ENCODE measurements at regions not wholly inside any gene's neighbourhood (a gene's known extent, or its start where the extent isn't known, plus 50 kb on each side); places are given as distances from the start of the nearest gene placed in this dataset.

DNA sequence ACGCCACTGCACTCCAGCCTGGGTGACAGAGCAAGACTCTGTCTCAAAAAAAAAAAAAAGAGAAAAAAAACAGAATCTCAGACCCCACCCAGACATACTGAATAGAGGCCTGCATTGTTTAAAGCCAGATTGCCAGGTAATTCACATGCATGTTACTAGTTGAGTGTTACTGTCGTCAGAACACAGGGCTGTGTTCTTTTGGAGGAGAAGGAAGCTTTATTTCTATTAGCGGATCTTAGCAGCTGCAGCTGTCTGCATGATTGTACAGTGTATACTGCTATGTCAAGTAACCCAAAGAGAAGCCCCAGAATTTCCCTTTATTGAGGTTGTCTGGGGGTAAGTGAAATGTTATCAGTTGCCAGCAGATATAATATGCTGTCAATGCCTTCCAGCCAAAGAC is 496.6 kb upstream of the NAALADL2 start:
- Histone ChIP-seq H3K4me2 (ENCODE audit: insufficient read depth, low read length) (no peak overlapping the region), H3K9me3 (replicated peaks; ENCODE audit: control insufficient read depth, insufficient read depth, low read length) (no peaks in the 10 kb centered on the region), H3K9ac (replicated peaks; ENCODE audit: extremely low read depth, insufficient read depth, low read length) (no peak overlapping the region), H3K9me1 (replicated peaks; ENCODE audit: control insufficient read depth, extremely low read depth, insufficient read depth, low read length) (no peaks in the 10 kb centered on the region), H2AFZ (ENCODE audit: low read depth, low read length) (no peak overlapping the region), H4K20me1 (replicated peaks; ENCODE audit: control insufficient read depth, extremely low read depth, insufficient read depth, low read length) (no peaks in the 10 kb centered on the region), H3K4me1 (ENCODE audit: control insufficient read depth, extremely low read depth, insufficient read depth, low read length) (no peaks in the 10 kb centered on the region), H3K27ac (ENCODE audit: insufficient read depth, low read depth, low read length) (no peak overlapping the region), H3K36me3 (ENCODE audit: control insufficient read depth in 2 of 2, extremely low read depth in 1 of 2, insufficient read depth in 2 of 2, low read length in 2 of 2) (no peaks in the 10 kb centered on the region), H3K4me3 (replicated peaks in 1 of 3; ENCODE audit: insufficient read depth in 1 of 3, low read depth in 1 of 3, low read length in 3 of 3) (no peak overlapping the region), H3K27me3 (ENCODE audit: control insufficient read depth in 2 of 2, insufficient read depth in 2 of 2, low read length in 2 of 2) (no peaks in the 10 kb centered on the region), H3K79me2 (ENCODE audit: control insufficient read depth, insufficient read depth, low read length) (no peaks in the 10 kb centered on the region)
- intact Hi-C loops (cut with micrococcal nuclease), result no loop called here
- no TSS peak for BruUV-seq (replicated peaks)
- FAIRE-seq (no peak), DNase-seq (ENCODE audit: low read depth, low spot score) (no peak)
- dilution Hi-C loops (cut with MboI; ENCODE audit: extremely low pct_ligation_motif_present, low sequenced_read_pairs), result no loop called here
- TF ChIP-seq GATA2 (IDR thresholded peaks at IDR 0.05; ENCODE audit: insufficient read depth, insufficient read length, low read depth, low read length), result no peak
- ChIA-PET CTCF (no interaction called here), POLR2A (no interaction called here)

DNA sequence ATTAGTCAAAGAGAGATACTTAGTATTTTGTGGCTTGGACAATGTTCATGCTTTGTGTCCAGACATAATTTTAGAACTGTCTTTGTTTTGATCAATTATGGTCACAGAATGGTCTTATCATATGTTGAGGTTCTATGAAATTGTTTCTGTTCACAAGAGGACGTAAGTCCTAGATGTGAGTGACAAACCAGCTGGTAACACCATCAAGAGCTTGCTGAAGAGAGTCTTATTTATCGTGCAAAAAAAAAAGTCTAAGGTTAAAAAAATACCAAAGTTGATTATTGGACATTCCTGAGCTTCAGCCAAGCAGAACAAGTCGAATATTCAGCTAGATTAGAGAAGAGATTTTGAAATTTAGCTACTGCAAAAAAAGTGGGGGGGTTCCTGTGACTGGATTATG is 495.9 kb upstream of the NAALADL2 start:
- ChIA-PET CTCF (no interaction called here), POLR2A (no interaction called here)
- Histone ChIP-seq H3K79me2 (ENCODE audit: control insufficient read depth, insufficient read depth, low read length) (no peaks in the 10 kb centered on the region), H3K27me3 (ENCODE audit: control insufficient read depth in 2 of 2, insufficient read depth in 2 of 2, low read length in 2 of 2) (no peaks in the 10 kb centered on the region), H3K9ac (replicated peaks; ENCODE audit: extremely low read depth, insufficient read depth, low read length) (no peak overlapping the region), H3K36me3 (ENCODE audit: control insufficient read depth in 2 of 2, extremely low read depth in 1 of 2, insufficient read depth in 2 of 2, low read length in 2 of 2) (no peaks in the 10 kb centered on the region), H3K4me1 (ENCODE audit: control insufficient read depth, extremely low read depth, insufficient read depth, low read length) (no peaks in the 10 kb centered on the region), H3K27ac (ENCODE audit: insufficient read depth, low read depth, low read length) (no peak overlapping the region), H2AFZ (ENCODE audit: low read depth, low read length) (no peak overlapping the region), H3K9me3 (replicated peaks; ENCODE audit: control insufficient read depth, insufficient read depth, low read length) (no peaks in the 10 kb centered on the region), H4K20me1 (replicated peaks; ENCODE audit: control insufficient read depth, extremely low read depth, insufficient read depth, low read length) (no peaks in the 10 kb centered on the region), H3K4me2 (ENCODE audit: insufficient read depth, low read length) (no peak overlapping the region), H3K4me3 (replicated peaks in 1 of 3; ENCODE audit: insufficient read depth in 1 of 3, low read depth in 1 of 3, low read length in 3 of 3) (no peak overlapping the region), H3K9me1 (replicated peaks; ENCODE audit: control insufficient read depth, extremely low read depth, insufficient read depth, low read length) (no peaks in the 10 kb centered on the region)
- no TSS peak for BruUV-seq (replicated peaks)
- FAIRE-seq, result no peak
- no peak for TF ChIP-seq FOS (IDR thresholded peaks at IDR 0.05; ENCODE audit: borderline replicate concordance, insufficient read depth, low read length)
- intact Hi-C loops (cut with micrococcal nuclease) (no loop called here), dilution Hi-C loops (cut with MboI; ENCODE audit: extremely low pct_ligation_motif_present, low sequenced_read_pairs) (no loop called here)
- no peak for DNase-seq (ENCODE audit: low read depth, low spot score)

Measured in endothelial cell of umbilical vein (primary cell).